ENCODE measurements at regions not wholly inside any gene's neighbourhood (a gene's known extent, or its start where the extent isn't known, plus 50 kb on each side); places are given as distances from the start of the nearest gene placed in this dataset.

DNA sequence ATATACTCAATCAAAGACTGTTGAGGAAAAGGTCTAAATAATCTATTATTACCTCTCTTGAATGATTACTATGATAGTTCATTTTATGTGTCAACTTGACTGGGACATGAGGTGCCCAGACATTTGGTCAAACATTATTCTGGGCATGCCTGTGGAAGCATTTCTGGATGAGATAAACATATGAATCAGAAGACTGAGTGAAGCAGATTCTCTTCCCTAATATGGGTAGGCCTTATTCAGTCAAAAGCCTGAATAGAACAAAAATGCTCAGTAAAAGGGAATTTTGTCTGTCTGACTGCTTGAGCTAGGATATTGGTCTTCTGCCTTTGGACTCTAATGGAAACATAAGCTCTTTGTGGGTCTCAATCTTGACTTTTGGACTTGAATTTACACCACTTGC lies 73.3 kb upstream of the SOX13 start:
- no peaks in the 10 kb centered on the region for H3K27me3 ChIP-seq (ENCODE audit: low read length)
- no peak for DNase-seq
- no peaks in the 10 kb centered on the region for H3F3A ChIP-seq (ENCODE audit: low read length, unreplicated experiment)
- H3K36me3 ChIP-seq (ENCODE audit: low read depth, low read length), result no peaks in the 10 kb centered on the region
- ChIA-PET CTCF (interaction anchor here (0.7 kb wide), 1 partner anchor 130 kb away, joined by 3 read pairs; no protein-coding TSS in a partner anchor), POLR2A (ENCODE audit: unreplicated experiment) (no interaction called here)
- H3K9me2 ChIP-seq (replicated peaks; ENCODE audit: low read length), result no peaks in the 10 kb centered on the region
- BruUV-seq (replicated peaks), result no TSS peak
- H3K4me3 ChIP-seq (ENCODE audit: low read length), result no peak overlapping the region
- H3K4me2 ChIP-seq (ENCODE audit: low read length), result no peak overlapping the region
- no peak for TF ChIP-seq EZH2 (IDR thresholded peaks at IDR 0.05; ENCODE audit: low read length, unreplicated experiment)
- TF ChIP-seq EZH2phosphoT487 (IDR thresholded peaks at IDR 0.05; ENCODE audit: borderline replicate concordance, low read length), result no peak
- TF ChIP-seq, protein P1, sequence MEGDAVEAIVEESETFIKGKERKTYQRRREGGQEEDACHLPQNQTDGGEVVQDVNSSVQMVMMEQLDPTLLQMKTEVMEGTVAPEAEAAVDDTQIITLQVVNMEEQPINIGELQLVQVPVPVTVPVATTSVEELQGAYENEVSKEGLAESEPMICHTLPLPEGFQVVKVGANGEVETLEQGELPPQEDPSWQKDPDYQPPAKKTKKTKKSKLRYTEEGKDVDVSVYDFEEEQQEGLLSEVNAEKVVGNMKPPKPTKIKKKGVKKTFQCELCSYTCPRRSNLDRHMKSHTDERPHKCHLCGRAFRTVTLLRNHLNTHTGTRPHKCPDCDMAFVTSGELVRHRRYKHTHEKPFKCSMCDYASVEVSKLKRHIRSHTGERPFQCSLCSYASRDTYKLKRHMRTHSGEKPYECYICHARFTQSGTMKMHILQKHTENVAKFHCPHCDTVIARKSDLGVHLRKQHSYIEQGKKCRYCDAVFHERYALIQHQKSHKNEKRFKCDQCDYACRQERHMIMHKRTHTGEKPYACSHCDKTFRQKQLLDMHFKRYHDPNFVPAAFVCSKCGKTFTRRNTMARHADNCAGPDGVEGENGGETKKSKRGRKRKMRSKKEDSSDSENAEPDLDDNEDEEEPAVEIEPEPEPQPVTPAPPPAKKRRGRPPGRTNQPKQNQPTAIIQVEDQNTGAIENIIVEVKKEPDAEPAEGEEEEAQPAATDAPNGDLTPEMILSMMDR (conservative IDR thresholded peaks at IDR 0.05; ENCODE audit: low read depth, low read length), result no peak
- no peak overlapping the region for H3K9ac ChIP-seq (ENCODE audit: low read length)
- H3K79me2 ChIP-seq (ENCODE audit: low read length), result no peaks in the 10 kb centered on the region
- H3K9me3 ChIP-seq (ENCODE audit: low read length), result no peaks in the 10 kb centered on the region
- no peak overlapping the region for H3K27ac ChIP-seq (ENCODE audit: low read length)
- intact Hi-C loops (cut with micrococcal nuclease), result loop anchor here (10.0 kb wide), 1 partner anchor 55 kb away; no protein-coding TSS in a partner anchor
- no peaks in the 10 kb centered on the region for H4K20me1 ChIP-seq (ENCODE audit: low read length)
- peaks cover 11% of the 10 kb centered on the region for H3K4me1 ChIP-seq (ENCODE audit: insufficient read depth, low read length)
- no peak overlapping the region for H2AFZ ChIP-seq (ENCODE audit: low read length)
- ATAC-seq, result no peak

GRCh38 chr1:204001166-204001901 lies 71.6 kb upstream of the SOX13 start:
- DNase-seq (no peak), ATAC-seq (no peak)
- POLR2A ChIA-PET (ENCODE audit: unreplicated experiment), result no interaction called here
- Histone ChIP-seq H3K4me2 (ENCODE audit: low read length) (no peak overlapping the region), H2AFZ (ENCODE audit: low read length) (no peak overlapping the region), H3K9me3 (ENCODE audit: low read length) (no peaks in the 10 kb centered on the region), H3K4me3 (ENCODE audit: low read length) (no peak overlapping the region), H4K20me1 (ENCODE audit: low read length) (no peaks in the 10 kb centered on the region), H3K9ac (ENCODE audit: low read length) (no peak overlapping the region), H3F3A (ENCODE audit: low read length, unreplicated experiment) (no peaks in the 10 kb centered on the region), H3K27ac (ENCODE audit: low read length) (no peak overlapping the region), H3K79me2 (ENCODE audit: low read length) (no peaks in the 10 kb centered on the region), H3K4me1 (ENCODE audit: insufficient read depth, low read length) (peaks cover 11% of the 10 kb centered on the region), H3K9me2 (replicated peaks; ENCODE audit: low read length) (no peaks in the 10 kb centered on the region), H3K27me3 (ENCODE audit: low read length) (no peaks in the 10 kb centered on the region), H3K36me3 (ENCODE audit: low read depth, low read length) (no peaks in the 10 kb centered on the region)
- CTCF ChIA-PET, result no interaction called here
- no TSS peak for BruUV-seq (replicated peaks)
- TF ChIP-seq EZH2phosphoT487 (IDR thresholded peaks at IDR 0.05; ENCODE audit: borderline replicate concordance, low read length) (no peak), EZH2 (IDR thresholded peaks at IDR 0.05; ENCODE audit: low read length, unreplicated experiment) (no peak)
- TF ChIP-seq, protein P1 (conservative IDR thresholded peaks at IDR 0.05; ENCODE audit: low read depth, low read length), result no peak
- intact Hi-C loops (cut with micrococcal nuclease), result no loop called here

DNA sequence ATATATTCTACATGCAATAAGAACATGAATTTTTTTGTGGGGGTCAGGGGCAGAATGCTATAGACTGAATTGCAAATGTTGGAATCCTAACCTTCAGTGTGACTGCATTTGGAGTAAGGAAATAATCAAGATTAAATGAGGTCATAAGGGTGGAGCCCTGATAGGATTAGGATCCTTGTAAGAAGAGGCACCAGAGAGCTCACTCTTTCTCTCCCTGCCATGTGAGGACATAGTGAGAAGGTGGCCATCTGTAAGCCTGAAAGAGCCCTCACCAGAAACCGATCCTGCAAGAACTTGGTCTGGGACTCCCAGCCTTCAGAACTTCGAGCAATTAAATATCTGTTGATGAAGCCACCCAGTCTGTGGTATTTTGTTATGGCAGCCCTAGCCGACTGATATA lies 70.3 kb upstream of the SOX13 start:
- Histone ChIP-seq H2AFZ (ENCODE audit: low read length) (no peak overlapping the region), H3K4me1 (ENCODE audit: insufficient read depth, low read length) (peaks cover 11% of the 10 kb centered on the region), H3K4me3 (ENCODE audit: low read length) (no peak overlapping the region), H3K79me2 (ENCODE audit: low read length) (no peaks in the 10 kb centered on the region), H3K9ac (ENCODE audit: low read length) (no peak overlapping the region), H3K27me3 (ENCODE audit: low read length) (no peaks in the 10 kb centered on the region), H3K27ac (ENCODE audit: low read length) (no peak overlapping the region), H3K9me2 (replicated peaks; ENCODE audit: low read length) (no peaks in the 10 kb centered on the region), H3F3A (ENCODE audit: low read length, unreplicated experiment) (no peaks in the 10 kb centered on the region), H3K36me3 (ENCODE audit: low read depth, low read length) (no peaks in the 10 kb centered on the region), H4K20me1 (ENCODE audit: low read length) (no peaks in the 10 kb centered on the region), H3K9me3 (ENCODE audit: low read length) (no peaks in the 10 kb centered on the region), H3K4me2 (ENCODE audit: low read length) (no peak overlapping the region)
- TF ChIP-seq EZH2 (IDR thresholded peaks at IDR 0.05; ENCODE audit: low read length, unreplicated experiment) (no peak), EZH2phosphoT487 (IDR thresholded peaks at IDR 0.05; ENCODE audit: borderline replicate concordance, low read length) (no peak)
- TF ChIP-seq, protein P1 (conservative IDR thresholded peaks at IDR 0.05; ENCODE audit: low read depth, low read length), result no peak
- BruUV-seq (replicated peaks), result no TSS peak
- intact Hi-C loops (cut with micrococcal nuclease), result no loop called here
- ATAC-seq (no peak), DNase-seq (no peak)
- ChIA-PET CTCF (no interaction called here), POLR2A (ENCODE audit: unreplicated experiment) (no interaction called here)
